Neural progenitor cell (in vitro differentiated cells): ENCODE measurements at regions not wholly inside any gene's neighbourhood (a gene's known extent, or its start where the extent isn't known, plus 50 kb on each side); places are given as distances from the start of the nearest gene placed in this dataset.
A peak's percentile ranks its signal among the peaks of the same experiment; 100 is the strongest.
"Not testable (repeated sequence)": the region's sequence is repeated elsewhere in the genome, so short reads cannot be mapped to it uniquely, and the experiment has no call there.

Experiments used
- DNase-seq: peaks from one replicate; pipeline ENCODE4 v3.0.0-alpha.2; 2016; ENCODE audit warnings: low spot score
- H2AFZ ChIP-seq: fragments of 200-600 bp; sonication (generic); replicated peaks from 2 replicates; pipeline ENCODE4 v1.6.1; 2016; ENCODE audit warnings: antibody characterized with exemption
- H3F3A ChIP-seq: fragments of 200-600 bp; sonication (generic); 2 replicates; pipeline ENCODE4 v1.6.1; 2016; ENCODE audit warnings: antibody characterized with exemption, low read depth
- H3K27ac ChIP-seq: fragments of 200-600 bp; sonication (generic); 2 replicates; pipeline ENCODE4 v1.5.1; 2016; ENCODE audit warnings: mild to moderate bottlenecking
- H3K27me3 ChIP-seq: fragments of 200-600 bp; sonication (generic); 2 replicates; pipeline ENCODE4 v1.6.1; 2016; ENCODE audit warnings: mild to moderate bottlenecking, moderate library complexity
- H3K36me3 ChIP-seq: fragments of 200-600 bp; sonication (generic); 2 replicates; pipeline ENCODE4 v1.5.1; 2016
- H3K4me1 ChIP-seq: fragments of 200-600 bp; sonication (generic); 2 replicates; pipeline ENCODE4 v1.6.1; 2016; ENCODE audit warnings: mixed run types
- H3K4me2 ChIP-seq: fragments of 200-600 bp; sonication (generic); 2 replicates; pipeline ENCODE4 v1.6.1; 2016
- H3K4me3 ChIP-seq: fragments of 200-600 bp; sonication (generic); 2 replicates; pipeline ENCODE4 v1.5.1; 2016
- H3K79me2 ChIP-seq: fragments of 200-600 bp; sonication (generic); 2 replicates; pipeline ENCODE4 v1.6.1; 2016; ENCODE audit warnings: low read depth
- H3K9ac ChIP-seq: fragments of 200-600 bp; sonication (generic); 2 replicates; pipeline ENCODE4 v1.6.1; 2016
- H3K9me3 ChIP-seq: fragments of 200-600 bp; sonication (generic); 2 replicates; pipeline ENCODE4 v1.5.1; 2016; ENCODE audit warnings: low read depth
- H4K20me1 ChIP-seq: fragments of 200-600 bp; sonication (generic); 2 replicates; pipeline ENCODE4 v1.6.1; 2016; ENCODE audit warnings: low read depth
- H3K27ac Mint-ChIP-seq: 3 replicates; pipeline ENCODE4 v1.8.0; 2021; ENCODE audit warnings: mixed read lengths
- H3K27me3 Mint-ChIP-seq: 2 replicates; pipeline ENCODE4 v1.8.0; 2022; ENCODE audit warnings: low read depth, mild to moderate bottlenecking, inconsistent platforms, moderate library complexity, mixed read lengths; ENCODE audit not compliant: insufficient read depth
- H3K36me3 Mint-ChIP-seq: 3 replicates; pipeline ENCODE4 v1.8.0; 2021; ENCODE audit warnings: mixed read lengths
- H3K4me1 Mint-ChIP-seq: 3 replicates; pipeline ENCODE4 v1.8.0; 2021; ENCODE audit warnings: mixed read lengths
- H3K4me3 Mint-ChIP-seq: 3 replicates; pipeline ENCODE4 v1.8.0; 2021; ENCODE audit warnings: mild to moderate bottlenecking, moderate library complexity, mixed read lengths
- H3K9me3 Mint-ChIP-seq: 3 replicates; pipeline ENCODE4 v1.8.0; 2020; ENCODE audit warnings: mixed read lengths
- EZH2 ChIP-seq: fragments of 200-600 bp; sonication (generic); IDR thresholded peaks from 2 replicates; pipeline ENCODE4 v1.6.1; 2017; ENCODE audit warnings: antibody characterized with exemption, mild to moderate bottlenecking, moderate library complexity
- EZH2phosphoT487 ChIP-seq: fragments of 200-600 bp; sonication (generic); IDR thresholded peaks from 2 replicates; pipeline ENCODE4 v1.6.1; 2017; ENCODE audit warnings: antibody characterized with exemption
- TF ChIP-seq, protein P1 (sequence below): fragments of 200-600 bp; sonication (generic); IDR thresholded peaks from 2 replicates; pipeline ENCODE4 v1.5.1; 2017; ENCODE audit warnings: antibody characterized with exemption, mild to moderate bottlenecking

DNA sequence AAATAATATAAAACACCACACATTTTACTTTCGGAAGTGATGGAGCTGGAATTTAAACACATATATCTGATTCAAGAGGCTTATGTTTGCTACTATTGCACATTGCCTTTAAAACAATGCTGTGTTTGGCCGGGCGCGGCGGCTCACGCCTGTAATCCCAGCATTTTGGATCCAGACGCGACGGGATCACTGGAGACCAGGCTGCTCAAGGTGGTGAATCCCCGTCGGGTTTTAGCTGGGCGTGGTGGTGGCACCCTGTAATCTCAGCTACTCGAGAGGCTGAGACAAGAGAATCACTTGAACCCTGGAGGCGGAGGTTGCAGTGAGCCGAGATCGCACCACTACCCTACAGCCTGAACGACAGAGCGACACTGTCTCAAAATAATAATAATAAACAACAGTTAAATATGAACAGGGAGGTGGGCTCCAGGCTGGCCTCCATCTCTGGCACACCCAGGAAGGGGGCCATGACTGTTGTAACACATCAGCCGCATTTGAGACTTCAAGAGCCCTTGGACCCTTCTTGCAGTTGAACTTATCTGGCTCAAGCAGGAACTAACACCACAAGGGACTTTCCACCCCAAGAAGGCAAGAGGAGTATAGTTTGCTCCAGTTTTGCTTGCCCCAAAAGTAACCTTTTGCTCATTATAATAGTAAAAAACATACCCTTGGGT lies 127.1 kb upstream of the ZNF184 start:
- Histone ChIP-seq H3K36me3 (no peaks in the 10 kb centered on the region), H3K9me3 (no peaks in the 10 kb centered on the region), H3F3A (peaks cover 31% of the 10 kb centered on the region), H2AFZ (no peak overlapping the region), H3K4me3 (no peak overlapping the region), H4K20me1 (no peaks in the 10 kb centered on the region), H3K4me2 (no peak overlapping the region), H3K79me2 (no peaks in the 10 kb centered on the region), H3K27me3 (peaks cover 92% of the 10 kb centered on the region), H3K4me1 (no peaks in the 10 kb centered on the region), H3K9ac (no peak overlapping the region), H3K27ac (no peak overlapping the region)
- H3K27ac Mint-ChIP-seq: no peak overlapping the region
- H3K4me1 Mint-ChIP-seq: peaks cover 18% of the 10 kb centered on the region
- H3K4me3 Mint-ChIP-seq: no peak overlapping the region
- TF ChIP-seq EZH2: no peak
- no peak for TF ChIP-seq EZH2phosphoT487
- TF ChIP-seq, protein P1, sequence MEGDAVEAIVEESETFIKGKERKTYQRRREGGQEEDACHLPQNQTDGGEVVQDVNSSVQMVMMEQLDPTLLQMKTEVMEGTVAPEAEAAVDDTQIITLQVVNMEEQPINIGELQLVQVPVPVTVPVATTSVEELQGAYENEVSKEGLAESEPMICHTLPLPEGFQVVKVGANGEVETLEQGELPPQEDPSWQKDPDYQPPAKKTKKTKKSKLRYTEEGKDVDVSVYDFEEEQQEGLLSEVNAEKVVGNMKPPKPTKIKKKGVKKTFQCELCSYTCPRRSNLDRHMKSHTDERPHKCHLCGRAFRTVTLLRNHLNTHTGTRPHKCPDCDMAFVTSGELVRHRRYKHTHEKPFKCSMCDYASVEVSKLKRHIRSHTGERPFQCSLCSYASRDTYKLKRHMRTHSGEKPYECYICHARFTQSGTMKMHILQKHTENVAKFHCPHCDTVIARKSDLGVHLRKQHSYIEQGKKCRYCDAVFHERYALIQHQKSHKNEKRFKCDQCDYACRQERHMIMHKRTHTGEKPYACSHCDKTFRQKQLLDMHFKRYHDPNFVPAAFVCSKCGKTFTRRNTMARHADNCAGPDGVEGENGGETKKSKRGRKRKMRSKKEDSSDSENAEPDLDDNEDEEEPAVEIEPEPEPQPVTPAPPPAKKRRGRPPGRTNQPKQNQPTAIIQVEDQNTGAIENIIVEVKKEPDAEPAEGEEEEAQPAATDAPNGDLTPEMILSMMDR: no peak
- H3K9me3 Mint-ChIP-seq: peaks cover 6% of the 10 kb centered on the region
- no peak for DNase-seq
- peaks cover 1% of the 10 kb centered on the region for H3K36me3 Mint-ChIP-seq
- H3K27me3 Mint-ChIP-seq: peaks cover 30% of the 10 kb centered on the region

DNA sequence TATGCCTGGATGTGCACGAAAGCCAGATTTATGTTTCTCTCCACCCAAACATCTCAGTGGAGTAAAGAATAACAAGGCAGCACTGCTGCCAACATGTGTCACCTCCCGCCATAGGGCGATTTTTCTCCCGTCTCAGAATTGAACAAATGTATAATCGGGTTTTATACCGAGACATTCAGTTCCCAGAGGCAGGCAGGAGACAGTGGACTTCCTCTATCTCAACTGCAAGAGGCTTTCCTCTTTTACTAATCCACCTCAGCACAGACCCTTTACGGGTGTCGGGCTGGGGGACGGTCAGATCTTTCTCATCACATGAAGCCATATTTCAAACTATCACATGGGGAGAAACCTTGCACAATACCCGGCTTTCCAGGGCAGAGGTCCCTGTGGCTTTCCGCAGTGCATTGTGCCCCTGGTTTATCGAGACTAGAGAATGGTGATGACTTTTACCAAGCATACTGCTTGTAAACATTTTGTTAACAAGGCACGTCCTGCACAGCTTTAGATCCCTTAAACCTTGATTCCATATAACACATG lies 124.2 kb upstream of the ZNF184 start:
- H3K27ac ChIP-seq, H3K4me3 ChIP-seq, H3K4me2 ChIP-seq, H3K9me3 Mint-ChIP-seq, H3K27ac Mint-ChIP-seq, H2AFZ ChIP-seq, H3K9me3 ChIP-seq, H3K36me3 Mint-ChIP-seq, H3K9ac ChIP-seq, H3K36me3 ChIP-seq, H3K4me1 Mint-ChIP-seq, H3K79me2 ChIP-seq, DNase-seq: not testable (repeated sequence)
- peaks cover 27% of the 10 kb centered on the region for H3F3A ChIP-seq
- H3K27me3 Mint-ChIP-seq: peaks cover 16% of the 10 kb centered on the region
- H3K27me3 ChIP-seq: peaks cover 92% of the 10 kb centered on the region
- peaks cover 10% of the 10 kb centered on the region for H3K4me1 ChIP-seq
- H3K4me3 Mint-ChIP-seq: peak overlapping the region; percentile 41
- peaks cover 17% of the 10 kb centered on the region for H4K20me1 ChIP-seq

DNA sequence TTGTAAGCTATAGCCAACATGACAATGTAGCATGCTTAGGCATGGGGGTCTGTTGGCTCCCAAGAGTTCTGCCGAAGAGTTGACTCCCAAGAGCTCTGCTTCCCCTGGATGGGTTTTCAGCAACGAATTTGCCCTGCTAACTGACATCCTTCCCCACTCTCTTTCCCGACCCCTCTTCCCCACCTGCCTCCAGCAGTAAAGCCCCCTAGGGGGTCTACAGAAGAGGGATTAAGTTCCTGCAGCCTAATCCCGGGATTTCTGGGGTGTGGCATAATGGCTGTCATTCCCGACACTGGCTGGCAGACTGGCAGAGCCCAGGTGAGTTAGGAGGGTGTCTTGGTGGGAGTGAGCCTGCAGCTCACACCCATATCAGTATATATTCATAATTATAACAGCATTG lies 121.0 kb upstream of the ZNF184 start:
- H3K9ac ChIP-seq: no peak overlapping the region
- Mint-ChIP-seq H3K36me3 (no peaks in the 10 kb centered on the region), H3K27me3 (peaks cover 7% of the 10 kb centered on the region), H3K4me1 (no peaks in the 10 kb centered on the region), H3K4me3 (no peak overlapping the region), H3K9me3 (no peaks in the 10 kb centered on the region), H3K27ac (no peak overlapping the region)
- peak overlapping the region; percentile 85 for H3K4me2 ChIP-seq
- peak overlapping the region; percentile 74 for H3K4me3 ChIP-seq
- peak; percentile 76 for DNase-seq
- H3K4me1 ChIP-seq: peaks cover 10% of the 10 kb centered on the region
- H3K9me3 ChIP-seq: no peaks in the 10 kb centered on the region
- TF ChIP-seq EZH2: no peak
- TF ChIP-seq EZH2phosphoT487: no peak
- TF ChIP-seq, protein P1: no peak
- peaks cover 60% of the 10 kb centered on the region for H3K27me3 ChIP-seq
- H4K20me1 ChIP-seq: peaks cover 20% of the 10 kb centered on the region
- H3K36me3 ChIP-seq: no peaks in the 10 kb centered on the region
- peaks cover 24% of the 10 kb centered on the region for H3F3A ChIP-seq
- H3K79me2 ChIP-seq: no peaks in the 10 kb centered on the region
- H2AFZ ChIP-seq: no peak overlapping the region
- no peak overlapping the region for H3K27ac ChIP-seq

DNA sequence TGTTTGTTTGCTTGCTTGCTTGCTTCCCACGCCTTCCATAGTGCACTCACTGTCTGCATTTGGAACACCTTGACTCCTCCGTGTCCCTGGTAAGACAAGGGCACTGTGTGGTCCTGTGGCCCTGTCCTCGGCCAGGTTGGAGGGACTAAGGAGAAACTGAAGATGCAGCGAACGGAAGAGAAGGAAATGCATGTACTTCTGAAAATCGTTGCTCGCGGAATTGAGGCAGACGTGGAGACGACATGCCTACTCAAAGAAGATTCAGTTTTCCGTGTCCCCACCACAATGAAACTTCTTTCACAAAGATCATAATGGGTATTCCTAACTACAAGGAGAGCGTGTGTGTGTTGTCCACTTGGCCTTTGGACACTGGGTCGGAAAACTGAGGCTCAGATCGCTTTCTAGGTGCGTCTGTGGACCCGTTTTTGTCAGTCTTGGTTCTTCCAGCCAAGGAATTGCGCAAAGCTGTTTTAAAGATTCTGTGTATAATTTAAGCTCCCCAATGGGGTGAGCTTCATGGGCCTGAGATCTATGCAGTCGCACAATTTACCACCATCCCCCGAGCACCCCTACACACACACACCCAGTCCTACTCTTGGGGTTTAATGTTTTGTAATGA lies 120.4 kb upstream of the ZNF184 start:
- H3K36me3 Mint-ChIP-seq: no peaks in the 10 kb centered on the region
- peaks cover 54% of the 10 kb centered on the region for H3K27me3 ChIP-seq

More for the DNA sequence above, 120.4 kb upstream of the ZNF184 start:
- peaks cover 10% of the 10 kb centered on the region for H3K4me1 ChIP-seq
- H3K9me3 Mint-ChIP-seq: no peaks in the 10 kb centered on the region
- H3K9ac ChIP-seq: no peak overlapping the region
- no peaks in the 10 kb centered on the region for H3K79me2 ChIP-seq
- H3K27ac Mint-ChIP-seq: no peak overlapping the region
- H3F3A ChIP-seq: peaks cover 24% of the 10 kb centered on the region
- peak overlapping the region; percentile 85 for H3K4me2 ChIP-seq
- H3K4me3 ChIP-seq: peak overlapping the region; percentile 74
- peaks cover 7% of the 10 kb centered on the region for H3K27me3 Mint-ChIP-seq
- no peak for TF ChIP-seq EZH2
- TF ChIP-seq, protein P1: no peak
- no peak for TF ChIP-seq EZH2phosphoT487
- H4K20me1 ChIP-seq: peaks cover 20% of the 10 kb centered on the region
- H3K4me1 Mint-ChIP-seq: no peaks in the 10 kb centered on the region
- no peaks in the 10 kb centered on the region for H3K36me3 ChIP-seq
- H2AFZ ChIP-seq: peak overlapping the region; percentile 92
- H3K4me3 Mint-ChIP-seq: no peak overlapping the region
- peak; percentile 36 for DNase-seq
- no peaks in the 10 kb centered on the region for H3K9me3 ChIP-seq
- H3K27ac ChIP-seq: no peak overlapping the region
